ENCODE measurements at regions not wholly inside any gene's neighbourhood (a gene's known extent, or its start where the extent isn't known, plus 50 kb on each side); places are given as distances from the start of the nearest gene placed in this dataset.

- Histone ChIP-seq H4K20me1 (ENCODE audit: insufficient read depth, low read length) (no peaks in the 10 kb centered on the region), H3K4me3 (ENCODE audit: insufficient read depth, low read length) (no peak overlapping the region), H3K36me3 (ENCODE audit: insufficient read depth, low read length) (no peaks in the 10 kb centered on the region), H3K27me3 (ENCODE audit: insufficient read depth, low read length) (peaks cover 8% of the 10 kb centered on the region), H3K4me2 (ENCODE audit: insufficient read depth, low read length) (no peak overlapping the region), H3K9me3 (ENCODE audit: low read depth, low read length) (no peaks in the 10 kb centered on the region), H3K4me1 (ENCODE audit: insufficient read depth, low read length) (peaks cover 4% of the 10 kb centered on the region), H3K79me2 (ENCODE audit: insufficient read depth, low read length) (no peaks in the 10 kb centered on the region), H3K27ac (ENCODE audit: low read depth, low read length) (no peak overlapping the region), H2AFZ (ENCODE audit: low read length) (no peak overlapping the region)
- no peak for TF ChIP-seq CTCF (IDR thresholded peaks at IDR 0.05; ENCODE audit: extremely low read depth, low read depth, low read length)
- no peak for DNase-seq (ENCODE audit: insufficient read length, low spot score, missing footprints)
Measured at GRCh38 chr2:223218587-223219178, 166.7 kb downstream of the KCNE4 start.

DNA sequence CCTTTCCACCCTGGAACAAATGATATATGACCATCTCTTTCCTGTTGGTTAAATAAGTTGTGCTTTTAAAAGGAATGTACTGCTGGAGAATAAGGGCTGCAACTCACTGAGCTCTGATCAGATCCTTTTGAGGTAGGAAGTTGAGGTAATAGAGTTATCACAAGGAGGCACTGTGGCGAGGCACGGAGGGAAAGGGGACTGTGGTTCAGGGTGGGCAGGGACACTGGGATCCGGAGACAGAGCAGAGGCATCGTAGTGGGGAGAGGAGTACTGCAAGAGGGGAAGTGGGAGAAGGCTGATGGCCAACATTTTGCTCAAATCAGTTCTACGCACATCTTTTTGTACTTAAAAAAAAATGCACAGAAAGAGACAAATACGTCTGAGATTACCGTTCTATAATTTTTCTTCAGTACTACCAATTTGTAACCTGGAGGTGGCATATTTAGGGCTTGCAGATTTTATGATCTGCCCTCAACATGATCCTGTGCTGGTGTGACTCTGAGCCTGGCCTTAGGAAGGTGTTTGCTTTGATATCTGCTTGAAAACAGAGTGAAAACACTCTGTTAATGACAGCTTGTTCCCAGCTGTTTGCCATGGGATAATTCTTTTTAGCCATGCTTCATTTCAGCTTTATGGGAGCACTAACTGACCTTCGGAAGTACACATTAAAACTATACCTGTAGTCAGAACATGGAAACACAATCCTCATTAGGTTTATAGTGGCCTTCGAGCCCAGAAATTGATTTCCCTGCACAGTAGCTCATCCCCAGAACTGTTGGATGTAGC lies 168.1 kb downstream of the KCNE4 start:
- no peaks in the 10 kb centered on the region for H3K36me3 ChIP-seq (ENCODE audit: insufficient read depth, low read length)
- no peaks in the 10 kb centered on the region for H3K9me3 ChIP-seq (ENCODE audit: low read depth, low read length)
- no peak overlapping the region for H3K4me2 ChIP-seq (ENCODE audit: insufficient read depth, low read length)
- peaks cover 4% of the 10 kb centered on the region for H3K4me1 ChIP-seq (ENCODE audit: insufficient read depth, low read length)
- no peaks in the 10 kb centered on the region for H4K20me1 ChIP-seq (ENCODE audit: insufficient read depth, low read length)
- no peak overlapping the region for H2AFZ ChIP-seq (ENCODE audit: low read length)
- H3K27ac ChIP-seq (ENCODE audit: low read depth, low read length): no peak overlapping the region
- TF ChIP-seq CTCF (IDR thresholded peaks at IDR 0.05; ENCODE audit: extremely low read depth, low read depth, low read length): no peak
- H3K4me3 ChIP-seq (ENCODE audit: insufficient read depth, low read length): no peak overlapping the region
- H3K27me3 ChIP-seq (ENCODE audit: insufficient read depth, low read length): peaks cover 7% of the 10 kb centered on the region
- no peaks in the 10 kb centered on the region for H3K79me2 ChIP-seq (ENCODE audit: insufficient read depth, low read length)
- no peak for DNase-seq (ENCODE audit: insufficient read length, low spot score, missing footprints)

- Histone ChIP-seq H4K20me1 (ENCODE audit: insufficient read depth, low read length) (no peaks in the 10 kb centered on the region), H3K36me3 (ENCODE audit: insufficient read depth, low read length) (no peaks in the 10 kb centered on the region), H3K4me3 (ENCODE audit: insufficient read depth, low read length) (no peak overlapping the region), H3K4me2 (ENCODE audit: insufficient read depth, low read length) (no peak overlapping the region), H3K9me3 (ENCODE audit: low read depth, low read length) (no peaks in the 10 kb centered on the region), H3K27me3 (ENCODE audit: insufficient read depth, low read length) (peaks cover 2% of the 10 kb centered on the region), H3K79me2 (ENCODE audit: insufficient read depth, low read length) (no peaks in the 10 kb centered on the region), H2AFZ (ENCODE audit: low read length) (no peak overlapping the region), H3K4me1 (ENCODE audit: insufficient read depth, low read length) (peaks cover 4% of the 10 kb centered on the region), H3K27ac (ENCODE audit: low read depth, low read length) (no peak overlapping the region)
- TF ChIP-seq CTCF (IDR thresholded peaks at IDR 0.05; ENCODE audit: extremely low read depth, low read depth, low read length): no peak
- DNase-seq (ENCODE audit: insufficient read length, low spot score, missing footprints): no peak
Measured at GRCh38 chr2:223220658-223220925, 168.6 kb downstream of the KCNE4 start.

DNA sequence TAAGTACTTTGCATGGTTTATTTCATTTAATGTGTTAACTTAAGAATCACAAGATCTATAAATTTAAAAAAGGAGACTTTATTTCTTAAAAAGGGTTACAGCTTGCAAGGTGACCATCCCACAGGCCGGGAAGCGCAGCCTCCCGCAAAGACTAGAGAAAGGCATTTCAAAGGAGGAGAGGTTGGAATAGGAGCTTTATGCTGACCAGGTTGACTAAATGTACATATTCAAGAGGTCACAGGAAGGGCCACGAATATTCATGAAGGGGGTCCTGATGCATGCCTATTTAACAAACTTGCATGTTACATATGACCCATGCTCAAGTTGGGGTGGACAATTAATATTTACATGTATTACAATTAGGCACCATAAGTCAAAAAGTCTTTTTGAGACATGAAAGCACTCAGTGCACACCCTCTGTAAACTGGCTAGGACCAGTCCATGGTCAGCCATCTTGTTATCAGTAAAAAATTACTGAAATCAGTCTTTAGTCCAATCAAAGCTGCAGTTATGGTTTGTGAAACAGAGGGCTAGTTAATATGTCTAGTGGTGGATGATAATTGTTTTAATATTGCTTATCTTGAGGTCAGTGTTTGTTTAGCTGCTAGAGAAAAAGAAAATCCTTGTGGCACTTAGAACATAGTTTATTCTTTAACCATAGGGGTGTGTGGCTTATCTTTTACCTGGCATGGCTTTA lies 169.3 kb downstream of the KCNE4 start:
- no peaks in the 10 kb centered on the region for H3K36me3 ChIP-seq (ENCODE audit: insufficient read depth, low read length)
- peaks cover 4% of the 10 kb centered on the region for H3K4me1 ChIP-seq (ENCODE audit: insufficient read depth, low read length)
- peaks cover 2% of the 10 kb centered on the region for H3K27me3 ChIP-seq (ENCODE audit: insufficient read depth, low read length)
- TF ChIP-seq CTCF (IDR thresholded peaks at IDR 0.05; ENCODE audit: extremely low read depth, low read depth, low read length): no peak
- H3K4me2 ChIP-seq (ENCODE audit: insufficient read depth, low read length): no peak overlapping the region
- H3K27ac ChIP-seq (ENCODE audit: low read depth, low read length): no peak overlapping the region
- H4K20me1 ChIP-seq (ENCODE audit: insufficient read depth, low read length): no peaks in the 10 kb centered on the region
- no peaks in the 10 kb centered on the region for H3K9me3 ChIP-seq (ENCODE audit: low read depth, low read length)
- no peaks in the 10 kb centered on the region for H3K79me2 ChIP-seq (ENCODE audit: insufficient read depth, low read length)
- DNase-seq (ENCODE audit: insufficient read length, low spot score, missing footprints): no peak
- H3K4me3 ChIP-seq (ENCODE audit: insufficient read depth, low read length): no peak overlapping the region
- H2AFZ ChIP-seq (ENCODE audit: low read length): no peak overlapping the region
